GM23338 (cell line): ENCODE measurements at regions not wholly inside any gene's neighbourhood (a gene's known extent, or its start where the extent isn't known, plus 50 kb on each side); places are given as distances from the start of the nearest gene placed in this dataset.

Experiments used
- ATAC-seq: fragments of 200-7000 bp; cut with Tn5 transposase; 3 replicates; pipeline ENCODE4 v1.9.1; 2020
- DNase-seq: peaks from one replicate; pipeline ENCODE4 v3.0.0-alpha.2; 2015; ENCODE audit warnings: low spot score
- H2AFZ ChIP-seq: fragments of 200-600 bp; sonication (generic); 2 replicates; pipeline ENCODE4 v1.8.0; 2016; ENCODE audit warnings: antibody characterized with exemption, mild to moderate bottlenecking, moderate library complexity
- H3F3A ChIP-seq: fragments of 200-600 bp; sonication (generic); replicated peaks from 2 replicates; pipeline ENCODE4 v1.8.0; 2017; ENCODE audit warnings: antibody characterized with exemption, mixed run types, low read depth
- H3K27ac ChIP-seq: fragments of 200-600 bp; sonication (generic); 2 replicates; pipeline ENCODE4 v1.6.1; 2016; ENCODE audit warnings: low read depth
- H3K27me3 ChIP-seq: fragments of 200-600 bp; sonication (generic); 2 replicates; pipeline ENCODE4 v1.8.0; 2016; ENCODE audit warnings: mild to moderate bottlenecking, mixed run types, moderate library complexity; ENCODE audit not compliant: insufficient read depth
- H3K36me3 ChIP-seq: fragments of 200-600 bp; sonication (generic); 2 replicates; pipeline ENCODE4 v1.8.0; 2016; ENCODE audit warnings: mild to moderate bottlenecking; ENCODE audit not compliant: insufficient read depth
- H3K4me1 ChIP-seq: fragments of 200-600 bp; sonication (generic); 2 replicates; pipeline ENCODE4 v1.8.0; 2016; ENCODE audit warnings: mild to moderate bottlenecking, moderate library complexity; ENCODE audit not compliant: insufficient read depth
- H3K4me2 ChIP-seq: fragments of 200-600 bp; sonication (generic); 2 replicates; pipeline ENCODE4 v1.7.1; 2017; ENCODE audit warnings: mixed run types
- H3K4me3 ChIP-seq: fragments of 200-600 bp; sonication (generic); 2 replicates; pipeline ENCODE4 v1.6.1; 2016; ENCODE audit warnings: mixed run types
- H3K79me2 ChIP-seq: fragments of 200-600 bp; sonication (generic); replicated peaks from 2 replicates; pipeline ENCODE4 v1.8.0; 2017; ENCODE audit warnings: mild to moderate bottlenecking; ENCODE audit not compliant: insufficient read depth
- H3K9me2 ChIP-seq: fragments of 200-600 bp; sonication (generic); 2 replicates; pipeline ENCODE4 v1.8.0; 2017; ENCODE audit not compliant: insufficient read depth
- H4K20me1 ChIP-seq: fragments of 200-600 bp; sonication (generic); replicated peaks from 2 replicates; pipeline ENCODE4 v1.8.0; 2017; ENCODE audit warnings: mild to moderate bottlenecking; ENCODE audit not compliant: insufficient read depth
- H3K27ac Mint-ChIP-seq: 2 replicates; pipeline ENCODE4 v1.8.0; 2020; ENCODE audit warnings: inconsistent platforms, mild to moderate bottlenecking, moderate library complexity, mixed read lengths
- H3K27me3 Mint-ChIP-seq: 3 replicates; pipeline ENCODE4 v1.8.0; 2022; ENCODE audit warnings: low read depth, mild to moderate bottlenecking, moderate library complexity, mixed read lengths, inconsistent platforms; ENCODE audit not compliant: insufficient read depth, poor library complexity
- H3K36me3 Mint-ChIP-seq: 3 replicates; pipeline ENCODE4 v1.8.0; 2021; ENCODE audit warnings: low read depth, mild to moderate bottlenecking, inconsistent platforms, moderate library complexity, mixed read lengths
- H3K4me1 Mint-ChIP-seq: 3 replicates; pipeline ENCODE4 v1.8.0; 2020; ENCODE audit warnings: mild to moderate bottlenecking, inconsistent platforms, mixed read lengths
- H3K4me3 Mint-ChIP-seq: 3 replicates; pipeline ENCODE4 v1.8.0; 2021; ENCODE audit warnings: moderate library complexity, mild to moderate bottlenecking, inconsistent platforms, mixed read lengths
- H3K9me3 Mint-ChIP-seq: 3 replicates; pipeline ENCODE4 v1.8.0; 2020; ENCODE audit warnings: moderate library complexity, mild to moderate bottlenecking, inconsistent platforms, mixed read lengths
- CREB1 ChIP-seq: fragments of 250-450 bp; sonication (Bioruptor Pico); IDR thresholded peaks from 2 replicates; pipeline ENCODE4 v1.5.0; 2020; ENCODE audit warnings: low read depth, mild to moderate bottlenecking, moderate library complexity
- EZH2 ChIP-seq: fragments of 200-600 bp; sonication (generic); IDR thresholded peaks from one replicate; pipeline ENCODE4 v1.8.0; 2017; ENCODE audit warnings: antibody characterized with exemption, mild to moderate bottlenecking, low read depth; ENCODE audit not compliant: unreplicated experiment
- EZH2phosphoT487 ChIP-seq: fragments of 200-600 bp; sonication (generic); IDR thresholded peaks from one replicate; pipeline ENCODE4 v1.8.1; 2018; ENCODE audit warnings: antibody characterized with exemption; ENCODE audit not compliant: unreplicated experiment
- JUNB ChIP-seq: IDR thresholded peaks from one replicate; pipeline ENCODE4 v1.6.1; 2016; ENCODE audit warnings: antibody characterized with exemption; ENCODE audit not compliant: unreplicated experiment
- NANOG ChIP-seq: IDR thresholded peaks from 2 replicates; pipeline ENCODE4 v1.6.1; 2016; ENCODE audit warnings: antibody characterized with exemption, borderline replicate concordance
- POLR2AphosphoS5 ChIP-seq: IDR thresholded peaks from 2 replicates; pipeline ENCODE4 v1.6.1; 2016; ENCODE audit warnings: antibody characterized with exemption, low read depth
- STAT1 ChIP-seq: IDR thresholded peaks from one replicate; pipeline ENCODE4 v1.6.1; 2016; ENCODE audit warnings: antibody characterized with exemption; ENCODE audit not compliant: unreplicated experiment
- ZNF114 ChIP-seq: fragments of 250-450 bp; sonication (Bioruptor Pico); IDR thresholded peaks from 2 replicates; pipeline ENCODE4 v1.5.0; 2020; ENCODE audit warnings: mild to moderate bottlenecking, moderate library complexity
- ZNF331 ChIP-seq: fragments of 250-450 bp; sonication (Bioruptor Pico); IDR thresholded peaks from 2 replicates; pipeline ENCODE4 v1.5.0; 2020; ENCODE audit warnings: low read depth, mild to moderate bottlenecking, moderate library complexity
- TF ChIP-seq, protein P1 (sequence below), 2 experiments: fragments of 200-600 bp in 1 of 2; sonication (generic) in 1 of 2; conservative IDR thresholded peaks; 2 replicates each; pipeline versions ENCODE4 v1.5.1 to v1.6.1; 2016 to 2017; ENCODE audit warnings: antibody characterized with exemption in 2 of 2, low read depth in 2 of 2, mild to moderate bottlenecking in 2 of 2, moderate library complexity in 1 of 2
- TF ChIP-seq, protein P2 (sequence below): IDR thresholded peaks from 2 replicates; pipeline ENCODE4 v1.6.1; 2016; ENCODE audit warnings: antibody characterized with exemption
- TF ChIP-seq, protein P3 (sequence below): fragments of 250-450 bp; sonication (Bioruptor Pico); IDR thresholded peaks from 2 replicates; pipeline ENCODE4 v1.5.0; 2020; ENCODE audit warnings: mild to moderate bottlenecking, moderate library complexity
- TF ChIP-seq, protein P4 (sequence below): IDR thresholded peaks from one replicate; pipeline ENCODE4 v1.6.1; 2018; ENCODE audit warnings: antibody characterized with exemption; ENCODE audit not compliant: unreplicated experiment

DNA sequence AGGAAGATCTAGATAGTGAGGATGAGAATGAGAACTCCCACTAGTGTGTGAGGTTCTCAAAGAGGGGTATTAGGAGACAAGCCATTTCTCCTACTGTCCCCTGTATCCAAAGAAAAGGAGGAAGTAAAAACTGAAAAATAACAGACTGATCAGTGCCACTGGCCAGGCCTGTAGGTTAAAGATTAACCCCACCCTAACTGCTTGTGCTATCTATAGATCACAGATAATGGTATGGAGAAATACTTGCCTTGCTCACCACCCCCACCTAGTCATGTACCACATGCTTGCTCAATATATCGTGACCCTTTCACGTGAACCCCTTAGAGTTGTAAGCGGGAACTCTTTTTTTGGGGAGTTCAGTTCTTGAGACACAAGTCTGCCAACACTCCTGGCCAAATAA lies 519.7 kb upstream of the FRG2C start:
- no peaks in the 10 kb centered on the region for H3K4me1 Mint-ChIP-seq
- no peak for DNase-seq
- no peak overlapping the region for H2AFZ ChIP-seq

More for the DNA sequence above, 519.7 kb upstream of the FRG2C start:
- Mint-ChIP-seq H3K4me3 (no peak overlapping the region), H3K9me3 (peaks cover 7% of the 10 kb centered on the region; the same call in 1 of the 3 replicates), H3K27ac (no peak overlapping the region), H3K36me3 (no peaks in the 10 kb centered on the region), H3K27me3 (no peaks in the 10 kb centered on the region)
- no peaks in the 10 kb centered on the region for H3F3A ChIP-seq
- no peaks in the 10 kb centered on the region for H4K20me1 ChIP-seq
- no peaks in the 10 kb centered on the region for H3K36me3 ChIP-seq
- H3K27me3 ChIP-seq = no peaks in the 10 kb centered on the region
- H3K9me2 ChIP-seq = peaks cover 8% of the 10 kb centered on the region; the same call in 1 of the 2 replicates
- no peak overlapping the region for H3K27ac ChIP-seq
- no peak overlapping the region for H3K4me3 ChIP-seq
- TF ChIP-seq POLR2AphosphoS5 = no peak
- TF ChIP-seq, protein P1, sequence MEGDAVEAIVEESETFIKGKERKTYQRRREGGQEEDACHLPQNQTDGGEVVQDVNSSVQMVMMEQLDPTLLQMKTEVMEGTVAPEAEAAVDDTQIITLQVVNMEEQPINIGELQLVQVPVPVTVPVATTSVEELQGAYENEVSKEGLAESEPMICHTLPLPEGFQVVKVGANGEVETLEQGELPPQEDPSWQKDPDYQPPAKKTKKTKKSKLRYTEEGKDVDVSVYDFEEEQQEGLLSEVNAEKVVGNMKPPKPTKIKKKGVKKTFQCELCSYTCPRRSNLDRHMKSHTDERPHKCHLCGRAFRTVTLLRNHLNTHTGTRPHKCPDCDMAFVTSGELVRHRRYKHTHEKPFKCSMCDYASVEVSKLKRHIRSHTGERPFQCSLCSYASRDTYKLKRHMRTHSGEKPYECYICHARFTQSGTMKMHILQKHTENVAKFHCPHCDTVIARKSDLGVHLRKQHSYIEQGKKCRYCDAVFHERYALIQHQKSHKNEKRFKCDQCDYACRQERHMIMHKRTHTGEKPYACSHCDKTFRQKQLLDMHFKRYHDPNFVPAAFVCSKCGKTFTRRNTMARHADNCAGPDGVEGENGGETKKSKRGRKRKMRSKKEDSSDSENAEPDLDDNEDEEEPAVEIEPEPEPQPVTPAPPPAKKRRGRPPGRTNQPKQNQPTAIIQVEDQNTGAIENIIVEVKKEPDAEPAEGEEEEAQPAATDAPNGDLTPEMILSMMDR (conservative IDR thresholded peaks at IDR 0.05; ENCODE audit: low read depth in 2 of 2) = no peak
- TF ChIP-seq, protein P2, sequence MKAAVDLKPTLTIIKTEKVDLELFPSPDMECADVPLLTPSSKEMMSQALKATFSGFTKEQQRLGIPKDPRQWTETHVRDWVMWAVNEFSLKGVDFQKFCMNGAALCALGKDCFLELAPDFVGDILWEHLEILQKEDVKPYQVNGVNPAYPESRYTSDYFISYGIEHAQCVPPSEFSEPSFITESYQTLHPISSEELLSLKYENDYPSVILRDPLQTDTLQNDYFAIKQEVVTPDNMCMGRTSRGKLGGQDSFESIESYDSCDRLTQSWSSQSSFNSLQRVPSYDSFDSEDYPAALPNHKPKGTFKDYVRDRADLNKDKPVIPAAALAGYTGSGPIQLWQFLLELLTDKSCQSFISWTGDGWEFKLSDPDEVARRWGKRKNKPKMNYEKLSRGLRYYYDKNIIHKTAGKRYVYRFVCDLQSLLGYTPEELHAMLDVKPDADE = no peak
- no peak for TF ChIP-seq ZNF331 (CRISPR knock-in tag)
- no peak for TF ChIP-seq EZH2
- no peak for TF ChIP-seq NANOG
- TF ChIP-seq, protein P3, sequence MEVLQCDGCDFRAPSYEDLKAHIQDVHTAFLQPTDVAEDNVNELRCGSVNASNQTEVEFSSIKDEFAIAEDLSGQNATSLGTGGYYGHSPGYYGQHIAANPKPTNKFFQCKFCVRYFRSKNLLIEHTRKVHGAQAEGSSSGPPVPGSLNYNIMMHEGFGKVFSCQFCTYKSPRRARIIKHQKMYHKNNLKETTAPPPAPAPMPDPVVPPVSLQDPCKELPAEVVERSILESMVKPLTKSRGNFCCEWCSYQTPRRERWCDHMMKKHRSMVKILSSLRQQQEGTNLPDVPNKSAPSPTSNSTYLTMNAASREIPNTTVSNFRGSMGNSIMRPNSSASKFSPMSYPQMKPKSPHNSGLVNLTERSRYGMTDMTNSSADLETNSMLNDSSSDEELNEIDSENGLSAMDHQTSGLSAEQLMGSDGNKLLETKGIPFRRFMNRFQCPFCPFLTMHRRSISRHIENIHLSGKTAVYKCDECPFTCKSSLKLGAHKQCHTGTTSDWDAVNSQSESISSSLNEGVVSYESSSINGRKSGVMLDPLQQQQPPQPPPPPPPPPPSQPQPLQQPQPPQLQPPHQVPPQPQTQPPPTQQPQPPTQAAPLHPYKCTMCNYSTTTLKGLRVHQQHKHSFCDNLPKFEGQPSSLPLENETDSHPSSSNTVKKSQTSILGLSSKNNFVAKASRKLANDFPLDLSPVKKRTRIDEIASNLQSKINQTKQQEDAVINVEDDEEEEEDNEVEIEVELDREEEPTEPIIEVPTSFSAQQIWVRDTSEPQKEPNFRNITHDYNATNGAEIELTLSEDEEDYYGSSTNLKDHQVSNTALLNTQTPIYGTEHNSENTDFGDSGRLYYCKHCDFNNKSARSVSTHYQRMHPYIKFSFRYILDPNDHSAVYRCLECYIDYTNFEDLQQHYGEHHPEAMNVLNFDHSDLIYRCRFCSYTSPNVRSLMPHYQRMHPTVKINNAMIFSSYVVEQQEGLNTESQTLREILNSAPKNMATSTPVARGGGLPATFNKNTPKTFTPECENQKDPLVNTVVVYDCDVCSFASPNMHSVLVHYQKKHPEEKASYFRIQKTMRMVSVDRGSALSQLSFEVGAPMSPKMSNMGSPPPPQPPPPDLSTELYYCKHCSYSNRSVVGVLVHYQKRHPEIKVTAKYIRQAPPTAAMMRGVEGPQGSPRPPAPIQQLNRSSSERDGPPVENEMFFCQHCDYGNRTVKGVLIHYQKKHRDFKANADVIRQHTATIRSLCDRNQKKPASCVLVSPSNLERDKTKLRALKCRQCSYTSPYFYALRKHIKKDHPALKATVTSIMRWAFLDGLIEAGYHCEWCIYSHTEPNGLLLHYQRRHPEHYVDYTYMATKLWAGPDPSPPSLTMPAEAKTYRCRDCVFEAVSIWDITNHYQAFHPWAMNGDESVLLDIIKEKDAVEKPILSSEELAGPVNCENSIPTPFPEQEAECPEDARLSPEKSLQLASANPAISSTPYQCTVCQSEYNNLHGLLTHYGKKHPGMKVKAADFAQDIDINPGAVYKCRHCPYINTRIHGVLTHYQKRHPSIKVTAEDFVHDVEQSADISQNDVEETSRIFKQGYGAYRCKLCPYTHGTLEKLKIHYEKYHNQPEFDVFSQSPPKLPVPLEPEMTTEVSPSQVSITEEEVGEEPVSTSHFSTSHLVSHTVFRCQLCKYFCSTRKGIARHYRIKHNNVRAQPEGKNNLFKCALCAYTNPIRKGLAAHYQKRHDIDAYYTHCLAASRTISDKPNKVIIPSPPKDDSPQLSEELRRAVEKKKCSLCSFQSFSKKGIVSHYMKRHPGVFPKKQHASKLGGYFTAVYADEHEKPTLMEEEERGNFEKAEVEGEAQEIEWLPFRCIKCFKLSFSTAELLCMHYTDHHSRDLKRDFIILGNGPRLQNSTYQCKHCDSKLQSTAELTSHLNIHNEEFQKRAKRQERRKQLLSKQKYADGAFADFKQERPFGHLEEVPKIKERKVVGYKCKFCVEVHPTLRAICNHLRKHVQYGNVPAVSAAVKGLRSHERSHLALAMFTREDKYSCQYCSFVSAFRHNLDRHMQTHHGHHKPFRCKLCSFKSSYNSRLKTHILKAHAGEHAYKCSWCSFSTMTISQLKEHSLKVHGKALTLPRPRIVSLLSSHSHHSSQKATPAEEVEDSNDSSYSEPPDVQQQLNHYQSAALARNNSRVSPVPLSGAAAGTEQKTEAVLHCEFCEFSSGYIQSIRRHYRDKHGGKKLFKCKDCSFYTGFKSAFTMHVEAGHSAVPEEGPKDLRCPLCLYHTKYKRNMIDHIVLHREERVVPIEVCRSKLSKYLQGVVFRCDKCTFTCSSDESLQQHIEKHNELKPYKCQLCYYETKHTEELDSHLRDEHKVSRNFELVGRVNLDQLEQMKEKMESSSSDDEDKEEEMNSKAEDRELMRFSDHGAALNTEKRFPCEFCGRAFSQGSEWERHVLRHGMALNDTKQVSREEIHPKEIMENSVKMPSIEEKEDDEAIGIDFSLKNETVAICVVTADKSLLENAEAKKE (CRISPR knock-in tag) = no peak
- no peak for TF ChIP-seq EZH2phosphoT487
- TF ChIP-seq ZNF114 (CRISPR knock-in tag) = no peak
- TF ChIP-seq CREB1 (CRISPR knock-in tag) = no peak
- no peak for TF ChIP-seq JUNB
- TF ChIP-seq STAT1 = no peak
- TF ChIP-seq, protein P4, sequence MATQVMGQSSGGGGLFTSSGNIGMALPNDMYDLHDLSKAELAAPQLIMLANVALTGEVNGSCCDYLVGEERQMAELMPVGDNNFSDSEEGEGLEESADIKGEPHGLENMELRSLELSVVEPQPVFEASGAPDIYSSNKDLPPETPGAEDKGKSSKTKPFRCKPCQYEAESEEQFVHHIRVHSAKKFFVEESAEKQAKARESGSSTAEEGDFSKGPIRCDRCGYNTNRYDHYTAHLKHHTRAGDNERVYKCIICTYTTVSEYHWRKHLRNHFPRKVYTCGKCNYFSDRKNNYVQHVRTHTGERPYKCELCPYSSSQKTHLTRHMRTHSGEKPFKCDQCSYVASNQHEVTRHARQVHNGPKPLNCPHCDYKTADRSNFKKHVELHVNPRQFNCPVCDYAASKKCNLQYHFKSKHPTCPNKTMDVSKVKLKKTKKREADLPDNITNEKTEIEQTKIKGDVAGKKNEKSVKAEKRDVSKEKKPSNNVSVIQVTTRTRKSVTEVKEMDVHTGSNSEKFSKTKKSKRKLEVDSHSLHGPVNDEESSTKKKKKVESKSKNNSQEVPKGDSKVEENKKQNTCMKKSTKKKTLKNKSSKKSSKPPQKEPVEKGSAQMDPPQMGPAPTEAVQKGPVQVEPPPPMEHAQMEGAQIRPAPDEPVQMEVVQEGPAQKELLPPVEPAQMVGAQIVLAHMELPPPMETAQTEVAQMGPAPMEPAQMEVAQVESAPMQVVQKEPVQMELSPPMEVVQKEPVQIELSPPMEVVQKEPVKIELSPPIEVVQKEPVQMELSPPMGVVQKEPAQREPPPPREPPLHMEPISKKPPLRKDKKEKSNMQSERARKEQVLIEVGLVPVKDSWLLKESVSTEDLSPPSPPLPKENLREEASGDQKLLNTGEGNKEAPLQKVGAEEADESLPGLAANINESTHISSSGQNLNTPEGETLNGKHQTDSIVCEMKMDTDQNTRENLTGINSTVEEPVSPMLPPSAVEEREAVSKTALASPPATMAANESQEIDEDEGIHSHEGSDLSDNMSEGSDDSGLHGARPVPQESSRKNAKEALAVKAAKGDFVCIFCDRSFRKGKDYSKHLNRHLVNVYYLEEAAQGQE = no peak
- no peaks in the 10 kb centered on the region for H3K79me2 ChIP-seq
- H3K4me1 ChIP-seq = no peaks in the 10 kb centered on the region
- ATAC-seq = no peak
- H3K4me2 ChIP-seq = no peak overlapping the region
